Fibroblast of skin of left biceps (primary cell): ENCODE measurements at regions not wholly inside any gene's neighbourhood (a gene's known extent, or its start where the extent isn't known, plus 50 kb on each side); places are given as distances from the start of the nearest gene placed in this dataset.
"Not testable (repeated sequence)": the region's sequence is repeated elsewhere in the genome, so short reads cannot be mapped to it uniquely, and the experiment has no call there.

ENCODE experiments used
- DNase-seq, 2 experiments: peaks; one replicate each; pipeline ENCODE4 v3.0.0-alpha.2; 2013; ENCODE audit warnings: low read depth in 2 of 2

DNA sequence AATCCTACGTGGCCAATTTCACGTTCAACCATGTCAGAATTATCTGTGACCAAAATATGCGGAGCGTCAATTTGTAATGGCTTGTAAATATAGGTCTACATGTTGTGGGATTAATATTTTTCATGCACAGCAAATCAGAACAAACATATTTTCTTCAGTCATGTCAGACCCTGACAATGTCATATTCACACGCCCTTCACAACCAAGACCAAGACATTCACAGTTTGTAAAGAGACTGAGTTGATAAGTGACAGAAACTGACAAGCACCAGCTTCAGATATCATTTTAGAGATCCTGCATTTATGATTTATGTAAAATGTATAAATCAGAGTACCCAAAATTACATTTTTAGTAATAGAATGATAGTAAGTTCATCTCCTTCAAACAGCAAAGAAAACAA, 57.3 kb upstream of the NOVA1 start:
- DNase-seq, result no peak

DNA sequence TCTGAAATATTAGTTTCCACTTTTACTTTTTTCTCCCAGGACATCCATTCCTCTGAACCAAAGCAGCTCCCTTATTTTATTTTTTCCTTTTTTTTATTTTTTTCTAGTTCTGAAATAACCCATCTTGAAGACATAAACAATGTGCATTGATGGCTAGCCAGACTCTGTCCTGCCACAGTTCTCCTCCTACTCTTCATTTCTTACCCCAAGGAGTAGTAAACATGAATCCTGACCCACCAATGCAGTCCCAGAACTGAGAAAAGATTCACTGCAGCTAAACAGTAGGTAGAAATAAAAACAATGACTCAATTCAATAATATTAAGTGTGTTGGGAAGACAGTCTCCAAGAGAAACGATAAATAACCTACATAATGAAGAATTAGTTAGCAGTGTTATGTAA, 65.7 kb upstream of the NOVA1 start:
- DNase-seq, result no peak

DNA sequence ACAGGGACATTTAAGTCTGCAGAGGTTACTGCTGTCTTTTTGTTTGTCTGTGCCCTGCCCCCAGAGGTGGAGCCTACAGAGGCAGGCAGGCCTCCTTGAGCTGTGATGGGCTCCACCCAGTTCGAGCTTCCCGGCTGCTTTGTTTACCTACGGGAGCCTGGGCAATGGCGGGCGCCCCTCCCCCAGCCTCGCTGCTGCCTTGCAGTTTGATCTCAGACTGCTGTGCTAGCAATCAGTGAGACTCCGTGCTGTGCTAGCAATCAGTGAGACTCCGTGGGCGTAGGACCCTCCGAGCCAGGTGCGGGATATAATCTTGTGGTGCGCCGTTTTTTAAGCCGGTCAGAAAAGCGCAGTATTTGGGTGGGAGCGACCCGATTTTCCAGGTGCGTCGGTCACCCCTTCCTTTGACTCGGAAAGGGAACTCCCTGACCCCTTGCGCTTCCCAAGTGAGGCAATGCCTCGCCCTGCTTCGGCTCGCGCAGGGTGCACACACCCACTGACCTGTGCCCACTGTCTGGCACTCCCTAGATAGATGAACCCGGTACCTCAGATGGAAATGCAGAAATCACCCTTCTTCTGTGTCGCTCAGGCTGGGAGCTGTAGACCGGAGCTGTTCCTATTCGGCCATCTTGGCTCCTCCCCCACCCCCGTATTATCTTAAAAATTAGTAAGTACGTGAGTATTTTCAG, 81.0 kb upstream of the NOVA1 start:
- not testable (repeated sequence) for DNase-seq

DNA sequence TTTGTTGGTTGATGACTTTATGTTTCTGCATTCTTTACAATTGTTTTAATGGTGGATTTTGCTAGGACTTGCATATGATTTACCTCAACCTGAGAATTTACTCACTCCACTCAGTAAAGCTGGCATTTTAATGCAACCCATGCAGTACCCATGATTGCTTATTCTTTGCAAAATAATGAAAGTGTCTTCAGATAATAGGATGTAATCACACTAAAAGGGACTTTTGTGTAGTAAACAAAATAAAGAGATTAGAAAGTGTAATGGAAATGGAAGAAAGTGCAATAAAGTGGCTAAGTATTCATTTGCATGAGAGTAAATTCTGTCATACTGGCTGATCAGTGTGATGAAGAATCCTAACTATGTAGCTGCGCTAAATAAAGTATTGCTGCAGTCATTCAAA, 87.6 kb upstream of the NOVA1 start:
- no peak for DNase-seq

DNA sequence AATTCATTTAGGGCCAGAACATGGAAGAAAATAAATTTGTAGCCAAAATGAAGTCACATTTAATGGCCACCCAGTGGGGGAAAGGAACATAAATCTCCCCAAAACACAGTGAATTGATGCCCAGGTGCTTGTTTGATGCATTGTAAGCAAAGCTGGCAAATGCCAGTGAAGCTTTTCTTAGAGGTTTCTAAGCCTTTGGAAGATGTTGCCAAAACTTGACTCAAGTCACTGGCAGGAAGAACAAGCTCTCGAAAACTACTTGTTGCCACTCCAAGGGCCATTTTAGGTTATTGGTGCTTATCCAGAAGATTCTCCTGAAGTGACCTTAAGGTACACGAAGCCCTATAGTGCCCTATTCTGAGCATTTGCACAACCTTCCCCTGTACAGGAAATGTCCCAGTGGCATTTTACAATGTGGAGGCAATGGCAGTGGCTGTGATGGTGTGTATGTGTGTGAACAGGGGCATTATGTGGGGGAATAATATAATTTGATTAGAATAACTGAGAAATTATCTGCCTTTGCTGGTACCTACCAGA, 89.5 kb upstream of the NOVA1 start:
- no peak for DNase-seq

DNA sequence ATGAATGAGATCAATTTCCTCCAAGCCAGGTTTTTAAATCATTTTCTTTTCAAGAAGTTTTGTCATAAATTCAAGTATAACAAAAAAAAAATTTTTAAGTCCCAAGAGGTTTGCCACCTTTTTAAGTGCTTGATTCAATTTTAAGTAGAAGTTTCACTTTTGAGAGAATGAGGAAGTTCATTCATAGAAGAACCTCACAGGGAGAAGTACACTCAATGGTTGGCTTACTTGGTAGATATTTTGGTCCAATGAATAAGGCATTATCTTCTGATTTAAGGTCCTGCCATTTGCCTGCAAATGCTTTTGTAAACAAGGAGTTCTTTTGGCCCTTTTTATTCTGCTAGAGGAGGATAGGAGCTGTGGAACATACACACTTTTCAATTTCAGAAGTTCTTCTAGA, 96.7 kb upstream of the NOVA1 start:
- no peak for DNase-seq

DNA sequence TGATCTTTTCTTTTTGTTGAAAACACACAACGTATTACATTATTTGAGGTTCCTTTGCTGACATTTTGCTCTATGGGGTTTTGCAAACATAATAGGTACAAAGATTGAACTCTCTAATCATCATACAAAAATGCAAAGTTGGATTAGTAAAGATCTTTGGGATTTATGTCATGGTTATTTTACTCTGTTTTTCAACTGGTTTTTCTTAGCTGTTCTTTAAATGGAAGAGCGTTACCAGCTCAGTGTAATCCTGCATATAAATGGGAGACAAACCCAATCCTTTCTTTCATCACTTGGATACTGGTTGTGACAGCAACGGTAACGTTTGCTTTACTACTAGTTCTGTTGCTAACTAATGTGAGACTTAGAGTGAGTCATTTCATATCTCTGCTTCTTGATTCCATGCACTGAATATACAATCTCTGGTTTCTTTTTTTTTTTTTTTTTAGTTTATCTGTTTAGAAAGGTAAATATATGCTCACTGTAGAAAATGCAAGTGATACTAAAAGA, 104.9 kb upstream of the NOVA1 start:
- no peak for DNase-seq

DNA sequence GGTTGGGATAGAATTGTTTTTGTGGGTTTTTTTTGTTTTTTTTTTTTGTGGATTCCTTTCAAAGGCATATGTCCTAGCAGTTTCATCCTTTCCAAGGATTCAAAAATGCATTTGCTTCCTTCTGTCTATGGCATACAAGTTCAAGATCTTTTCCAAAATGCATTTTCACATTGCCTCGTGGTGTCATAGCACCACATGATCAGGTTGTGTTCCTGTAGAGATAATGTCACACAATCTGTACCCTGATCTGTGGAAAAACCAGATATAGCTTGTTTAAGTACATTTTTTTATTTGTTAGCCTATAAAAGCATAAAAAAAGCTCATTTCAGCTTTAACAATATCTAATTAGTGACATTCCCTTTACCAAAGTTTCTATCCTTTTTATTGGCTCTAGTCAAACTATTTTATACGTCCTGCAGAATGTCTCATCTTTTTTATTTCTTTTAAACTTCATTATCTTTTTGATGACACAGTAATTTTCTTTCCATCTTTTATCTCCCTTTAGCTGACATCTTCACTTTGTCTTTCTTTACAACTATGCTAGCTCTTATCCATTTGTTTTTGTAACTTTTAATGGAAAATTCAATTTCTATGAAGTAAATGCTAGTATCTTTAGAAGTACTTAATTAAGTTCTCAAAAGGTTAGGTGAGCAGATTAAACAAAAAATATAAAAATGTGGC, 106.0 kb upstream of the NOVA1 start:
- DNase-seq, result no peak

DNA sequence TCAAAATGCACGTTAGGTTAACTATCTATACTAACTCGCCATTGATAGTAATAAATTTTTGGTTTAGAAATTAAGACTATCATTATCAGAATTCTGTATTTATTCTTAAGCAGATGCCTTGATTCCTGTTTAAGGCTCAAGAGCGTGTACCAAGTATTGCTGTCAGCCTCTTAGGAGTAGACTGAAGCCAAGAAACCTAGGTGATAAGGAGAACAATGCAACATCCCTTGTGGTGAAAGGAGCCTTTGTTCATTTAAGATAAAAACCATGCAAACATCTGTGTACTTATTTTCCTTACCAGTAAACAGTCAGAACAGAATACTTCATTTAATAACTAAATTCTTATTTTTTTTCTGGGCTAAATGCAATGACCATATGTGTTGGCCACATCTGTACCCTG, 109.4 kb upstream of the NOVA1 start:
- DNase-seq, result no peak

DNA sequence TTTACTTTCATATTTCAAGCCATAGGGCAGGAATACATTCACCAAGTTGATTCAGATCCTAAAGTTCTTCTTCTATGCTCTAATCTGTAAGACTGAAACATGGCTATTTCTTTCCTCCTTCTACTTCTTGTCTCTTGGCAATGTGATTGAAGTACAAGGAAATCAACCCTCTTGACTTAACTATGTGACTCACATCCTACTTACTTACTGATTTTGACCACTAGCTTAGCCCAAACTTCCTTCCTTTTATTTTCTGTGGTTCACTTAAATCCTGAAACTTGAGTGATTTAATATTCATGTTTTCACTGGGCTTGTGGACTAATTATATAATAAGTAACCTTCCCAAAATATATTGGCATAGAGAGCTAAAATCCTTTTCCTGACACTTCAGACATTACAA, 111.2 kb upstream of the NOVA1 start:
- DNase-seq, result peak in 1 of 2 experiments; percentile 9

DNA sequence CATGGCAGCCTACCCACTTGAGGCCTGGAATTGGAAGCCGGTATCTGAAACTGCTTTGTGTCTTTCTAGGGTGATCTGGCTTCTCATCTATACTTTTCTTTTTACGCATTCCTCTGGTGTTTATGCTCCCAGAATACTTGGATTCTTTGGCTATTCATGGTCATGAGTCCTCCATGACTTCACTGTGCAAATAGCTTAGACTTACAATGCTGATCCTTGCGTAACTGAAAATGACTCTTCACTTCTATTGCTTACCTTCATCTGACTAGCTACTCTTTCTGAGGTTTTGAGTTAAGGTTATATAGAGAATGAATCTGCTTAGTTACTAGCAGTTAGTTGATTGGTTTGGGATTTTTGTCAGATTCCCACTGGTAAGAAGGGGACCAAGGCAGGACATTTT, 121.7 kb upstream of the NOVA1 start:
- DNase-seq, result peak in 1 of 2 experiments; percentile 5

DNA sequence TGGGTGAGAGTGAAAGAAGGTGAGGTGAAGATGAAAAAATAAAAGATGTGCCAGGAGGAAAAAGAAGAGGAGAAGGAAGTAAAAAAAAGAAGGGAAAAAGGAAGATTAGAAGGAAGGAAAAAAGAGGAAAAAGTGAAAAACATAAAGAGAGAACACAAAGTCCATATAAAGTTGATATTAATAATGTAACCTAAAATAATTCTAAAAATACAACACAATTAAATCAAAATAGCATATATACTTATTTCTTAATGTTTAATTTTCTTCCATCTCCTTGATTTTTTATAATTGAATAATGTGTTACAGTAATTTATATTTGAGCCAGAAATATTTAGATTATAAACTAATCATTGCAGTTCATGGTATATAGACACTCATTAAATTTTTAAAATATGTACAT, 124.4 kb upstream of the NOVA1 start:
- DNase-seq, result no peak

DNA sequence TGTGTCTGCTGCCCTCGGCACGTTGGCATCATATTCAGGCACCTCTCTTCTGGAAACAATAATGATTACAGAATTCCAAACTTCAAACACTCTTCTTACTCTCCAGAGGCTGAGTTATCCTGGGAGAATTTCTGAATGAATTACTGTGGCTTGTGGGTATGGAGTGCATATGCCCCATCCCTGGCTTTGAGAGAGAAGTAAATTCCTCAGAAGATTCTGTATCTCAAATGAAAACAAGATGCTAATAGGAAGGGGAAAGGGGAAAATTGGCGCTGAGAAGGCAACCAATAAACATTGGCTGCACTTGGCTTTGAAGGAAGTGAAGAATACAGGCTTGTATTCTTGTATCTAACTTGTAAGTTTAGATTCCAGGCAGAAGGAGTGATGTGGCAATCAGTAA, 132.0 kb upstream of the NOVA1 start:
- peak; percentile 57 to 65 for DNase-seq

DNA sequence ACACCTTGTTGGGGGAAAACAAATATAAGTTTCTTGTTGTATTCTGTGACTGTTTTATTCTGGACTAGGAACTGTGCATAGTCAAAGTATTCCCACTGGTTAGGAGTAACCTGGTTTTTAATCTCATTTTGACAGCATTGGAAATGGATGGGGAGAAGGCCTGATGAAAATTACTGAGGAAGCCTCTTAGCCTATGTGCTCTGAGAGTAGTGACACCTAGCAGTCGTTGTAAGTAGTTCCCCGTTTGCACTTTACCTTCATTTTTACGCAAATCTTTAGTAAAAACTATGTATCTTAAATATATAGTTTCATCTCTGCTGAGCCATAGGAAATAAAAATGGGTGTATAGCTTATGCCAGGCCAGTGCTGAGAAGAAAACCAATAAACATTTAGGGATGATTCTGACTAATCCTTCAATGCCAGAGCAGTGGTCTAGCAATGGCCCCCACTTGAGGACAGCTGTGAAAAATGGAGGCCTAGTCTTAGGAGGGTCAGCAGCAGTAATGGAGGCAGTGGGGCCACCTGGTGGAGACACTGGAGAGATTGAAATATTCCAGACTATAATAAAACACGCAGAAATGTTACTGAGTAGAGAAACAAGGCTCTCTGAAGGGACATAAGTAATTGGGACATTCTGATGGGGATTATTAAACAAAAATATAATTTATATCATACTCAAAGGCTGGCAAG, 133.2 kb upstream of the NOVA1 start:
- DNase-seq, result no peak

DNA sequence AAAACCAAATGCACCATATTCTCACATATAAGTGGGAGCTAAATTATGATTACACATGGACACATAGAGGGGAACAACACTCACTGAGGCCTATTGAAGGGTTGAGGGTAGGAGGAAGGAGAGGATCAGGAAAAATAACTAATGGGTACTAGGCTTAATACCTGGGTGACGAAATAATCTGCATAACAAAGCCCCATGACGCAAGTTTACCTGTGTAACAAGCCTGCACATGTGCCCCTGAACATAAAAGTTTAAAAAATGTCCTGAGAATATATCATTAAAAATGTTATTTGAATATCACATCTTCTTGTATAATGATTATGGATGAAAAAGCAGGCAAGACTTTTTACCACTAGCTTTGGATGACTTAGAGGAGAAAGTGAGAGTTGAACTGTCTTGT, 138.0 kb upstream of the NOVA1 start:
- no peak for DNase-seq

DNA sequence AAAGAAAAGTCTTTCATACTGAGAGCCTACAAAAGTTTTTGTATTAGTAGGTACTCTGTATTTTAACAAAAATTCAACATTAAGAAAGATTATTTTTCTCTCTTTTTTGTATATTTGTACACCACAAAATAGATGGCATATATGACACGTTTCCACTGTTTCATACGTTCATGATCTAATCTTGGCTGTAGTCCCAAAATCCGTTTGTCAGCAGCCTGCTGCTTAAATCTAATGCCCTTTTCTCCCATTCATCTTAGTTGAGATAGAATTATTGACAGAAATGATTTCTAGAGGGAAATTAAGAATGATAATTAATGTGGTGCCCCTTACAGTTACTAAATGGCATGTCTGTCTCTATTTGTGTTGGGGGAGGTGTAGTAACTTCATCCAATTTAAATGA, 140.7 kb upstream of the NOVA1 start:
- DNase-seq, result no peak

DNA sequence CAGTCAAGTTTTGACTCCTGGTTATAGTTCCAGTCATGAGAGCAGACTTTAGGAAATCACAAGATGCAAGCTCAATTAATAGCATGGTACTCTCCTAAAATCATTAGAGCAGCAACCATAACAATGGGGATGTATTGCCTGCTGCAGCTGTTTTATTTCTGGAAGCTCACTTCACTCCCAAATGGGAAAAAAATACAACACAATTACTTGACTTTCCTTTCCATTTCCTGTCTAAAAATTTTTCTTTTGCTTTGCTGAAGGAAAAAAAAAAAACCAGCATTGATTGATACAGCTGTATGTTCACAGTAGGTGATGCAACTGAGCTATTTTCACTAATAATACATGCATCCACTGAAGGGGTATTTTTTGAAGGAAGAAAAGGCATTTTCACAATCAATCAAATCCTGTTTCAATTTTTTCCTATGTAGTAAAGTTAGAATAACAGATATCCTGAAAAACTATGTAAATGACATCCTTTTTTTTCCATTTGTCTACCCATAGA, 143.9 kb upstream of the NOVA1 start:
- DNase-seq, result no peak

DNA sequence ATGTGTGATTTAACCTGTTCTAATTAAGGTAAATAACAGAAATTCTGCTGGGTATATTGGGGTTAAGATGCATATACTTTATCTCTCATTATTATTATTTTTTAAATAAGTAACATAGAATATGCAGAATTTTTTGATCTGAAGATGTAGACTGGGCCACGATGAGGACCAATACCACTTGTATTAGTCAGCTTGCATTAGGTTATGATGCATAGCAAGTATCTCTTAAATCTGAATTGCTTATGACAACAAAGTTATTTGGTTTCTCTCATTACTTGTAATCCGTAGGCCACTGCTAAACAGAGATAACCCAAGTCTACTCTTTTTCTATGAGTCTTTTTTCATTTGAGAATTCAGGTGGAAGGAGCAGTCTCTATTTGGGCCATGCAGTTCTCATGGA, 145.5 kb upstream of the NOVA1 start:
- DNase-seq, result no peak

DNA sequence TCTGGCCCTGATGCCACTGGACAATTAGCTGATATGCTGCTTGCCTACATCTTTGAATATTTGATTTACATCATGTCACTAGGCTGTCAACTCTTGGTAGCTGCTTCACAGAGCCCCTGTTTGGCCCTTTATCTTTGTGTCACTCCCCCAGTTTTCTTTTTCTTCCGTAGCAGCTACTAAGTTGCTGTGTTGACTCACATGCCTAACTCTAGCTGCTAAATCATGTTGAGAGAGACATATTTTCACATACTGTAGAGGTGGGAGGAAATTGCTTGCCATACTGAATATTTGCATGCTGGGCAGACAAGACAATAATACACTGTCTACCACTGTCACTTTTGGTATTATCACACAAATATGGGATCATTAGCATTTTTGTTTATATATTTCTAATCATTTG, 147.1 kb upstream of the NOVA1 start:
- DNase-seq, result no peak

DNA sequence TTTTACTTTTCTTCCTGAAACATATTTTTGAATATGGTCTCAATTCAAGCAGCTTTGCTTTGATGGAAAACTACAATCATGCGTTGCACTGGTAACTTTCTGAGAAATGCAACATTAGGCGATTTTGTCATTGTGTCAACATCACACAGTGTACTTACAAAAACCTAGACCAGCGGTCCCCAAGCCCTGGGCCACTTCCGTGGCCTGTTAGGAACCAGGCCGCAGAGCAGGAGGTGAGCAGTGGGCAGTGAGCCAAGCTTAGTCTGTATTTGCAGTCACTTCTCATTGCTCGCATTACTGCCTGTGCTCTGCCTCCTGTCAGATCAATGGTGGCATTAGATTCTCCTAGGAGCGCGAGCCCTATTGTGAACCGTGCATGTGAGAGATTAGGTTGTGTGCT, 163.7 kb upstream of the NOVA1 start:
- DNase-seq, result no peak

DNA sequence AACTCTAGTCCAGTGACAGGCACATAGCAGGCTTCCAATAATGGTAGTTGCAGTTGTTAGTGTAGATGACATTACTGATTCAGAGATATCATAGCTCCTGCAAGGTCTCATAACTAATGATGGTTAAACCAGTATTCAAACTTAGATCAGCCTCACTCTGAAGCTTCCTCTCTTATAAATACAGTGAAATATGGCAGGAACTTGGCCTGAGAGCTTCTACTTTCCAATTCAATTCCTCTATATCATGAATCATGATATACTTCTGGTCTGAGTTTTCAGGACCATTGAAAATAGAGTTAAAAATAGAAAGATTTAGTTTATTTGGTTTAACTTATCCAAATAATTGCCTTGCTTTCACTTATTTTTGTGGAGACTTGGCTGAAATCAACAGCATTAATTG, 167.5 kb upstream of the NOVA1 start:
- no peak for DNase-seq

DNA sequence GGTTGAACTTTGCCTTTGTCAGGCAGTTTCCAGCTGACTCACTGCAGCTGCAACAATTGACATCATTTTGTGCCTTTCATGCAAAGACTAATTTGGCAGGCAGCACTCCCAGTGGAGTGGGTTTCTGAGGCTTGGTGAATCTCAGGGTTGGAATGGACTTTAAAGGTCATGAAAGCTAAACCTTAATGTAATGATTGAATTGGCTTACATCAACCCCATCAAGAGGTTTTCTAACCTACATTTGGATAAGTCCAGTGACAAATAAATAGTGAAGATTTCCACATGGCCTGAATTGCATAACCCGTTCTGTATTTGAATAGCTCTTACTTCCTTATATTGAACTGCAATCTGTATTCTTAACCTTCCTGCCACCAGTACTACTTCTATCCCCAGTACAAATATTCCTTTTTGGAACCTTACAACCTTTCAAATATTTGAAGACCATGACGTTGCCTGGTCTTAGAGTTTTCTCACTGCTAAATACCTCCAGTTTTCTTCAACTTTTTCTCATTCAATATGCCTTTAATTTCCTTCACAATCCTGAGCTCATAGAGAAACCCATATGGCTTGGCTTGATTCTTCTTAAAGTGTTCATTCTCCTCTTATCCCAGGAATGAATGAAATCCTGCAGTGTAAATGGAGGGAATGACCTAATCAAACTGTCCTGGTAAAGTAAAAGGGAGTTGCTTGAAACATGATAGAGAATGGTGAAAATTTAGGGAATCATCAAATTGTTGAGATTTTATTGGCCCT, 168.1 kb upstream of the NOVA1 start:
- peak; percentile 76 to 78 for DNase-seq
